Stomach smooth muscle (tissue), 2 donors: ENCODE measurements at regions not wholly inside any gene's neighbourhood (a gene's known extent, or its start where the extent isn't known, plus 50 kb on each side); places are given as distances from the start of the nearest gene placed in this dataset.
"Not testable (repeated sequence)": the region's sequence is repeated elsewhere in the genome, so short reads cannot be mapped to it uniquely, and the experiment has no call there.

Experiments
- H3K27ac ChIP-seq: one replicate; pipeline ENCODE4 v1.7.0; 2013; ENCODE audit warnings: mild to moderate bottlenecking, low read length, inconsistent platforms
- H3K27me3 ChIP-seq, 2 donors: one replicate each; pipeline ENCODE4 v1.7.0; 2013; ENCODE audit warnings: low read length in 2 of 2; ENCODE audit not compliant: insufficient read depth in 2 of 2, control insufficient read depth in 1 of 2
- H3K36me3 ChIP-seq, 2 donors: one replicate each; pipeline ENCODE4 v1.7.0; 2013; ENCODE audit warnings: low read length in 2 of 2; ENCODE audit not compliant: control insufficient read depth in 2 of 2, insufficient read depth in 2 of 2
- H3K4me1 ChIP-seq: one replicate; pipeline ENCODE4 v1.7.0; 2013; ENCODE audit warnings: low read length; ENCODE audit not compliant: control insufficient read depth, insufficient read depth
- H3K4me3 ChIP-seq, 2 donors: one replicate each; pipeline ENCODE4 v1.7.0; 2013; ENCODE audit warnings: low read length in 2 of 2
- H3K9ac ChIP-seq, 2 donors: one replicate each; pipeline ENCODE4 v1.7.0; 2013; ENCODE audit warnings: low read length in 2 of 2, mild to moderate bottlenecking in 1 of 2
- H3K9me3 ChIP-seq, 2 donors: one replicate each; pipeline ENCODE4 v1.7.0; 2013; ENCODE audit warnings: low read length in 2 of 2; ENCODE audit not compliant: control insufficient read depth in 2 of 2
- donor health status: healthy.
- donor health status: Pancreatic carcinoma.

- Histone ChIP-seq H3K4me3 (no peak overlapping the region), H3K27me3 (no peaks in the 10 kb centered on the region), H3K27ac (no peak overlapping the region), H3K9ac (no peak overlapping the region), H3K4me1 (no peaks in the 10 kb centered on the region), H3K36me3 (no peaks in the 10 kb centered on the region), H3K9me3 (no peaks in the 10 kb centered on the region)
Observed at GRCh38 chr5:87524217-87524616, 111.5 kb upstream of the CCNH start.

- not testable (repeated sequence) for H3K4me1 ChIP-seq, H3K36me3 ChIP-seq, H3K27ac ChIP-seq, H3K9ac ChIP-seq, H3K27me3 ChIP-seq, H3K9me3 ChIP-seq, H3K4me3 ChIP-seq
Observed at GRCh38 chr5:87511778-87512177, 99.0 kb upstream of the CCNH start.

GRCh38 chr5:87503004-87503403, 90.3 kb upstream of the CCNH start:
- no peaks in the 10 kb centered on the region for H3K27me3 ChIP-seq
- H3K9ac ChIP-seq = no peak overlapping the region
- H3K4me1 ChIP-seq = no peaks in the 10 kb centered on the region
- no peaks in the 10 kb centered on the region for H3K9me3 ChIP-seq
- no peak overlapping the region for H3K27ac ChIP-seq
- H3K4me3 ChIP-seq = no peak overlapping the region
- no peaks in the 10 kb centered on the region for H3K36me3 ChIP-seq

GRCh38 chr5:87499478-87500410, 87.0 kb upstream of the CCNH start:
- no peak overlapping the region for H3K9ac ChIP-seq
- H3K36me3 ChIP-seq = no peaks in the 10 kb centered on the region
- no peak overlapping the region for H3K27ac ChIP-seq
- H3K27me3 ChIP-seq = no peaks in the 10 kb centered on the region
- no peak overlapping the region for H3K4me3 ChIP-seq
- peaks cover 0 to 2% of the 10 kb centered on the region in 2 donors for H3K9me3 ChIP-seq
- H3K4me1 ChIP-seq = no peaks in the 10 kb centered on the region
